Chondrocyte (in vitro differentiated cells): ENCODE measurements at regions not wholly inside any gene's neighbourhood (a gene's known extent, or its start where the extent isn't known, plus 50 kb on each side); places are given as distances from the start of the nearest gene placed in this dataset.

Source experiments
- DNase-seq: peaks from one replicate; pipeline ENCODE4 v3.0.0; 2021; ENCODE audit warnings: mixed read lengths, low spot score
- H3K27ac Mint-ChIP-seq: one replicate; pipeline ENCODE4 v1.8.0; 2021; ENCODE audit warnings: mild to moderate bottlenecking, moderate library complexity, mixed read lengths; ENCODE audit not compliant: unreplicated experiment
- H3K27me3 Mint-ChIP-seq: 2 replicates; pipeline ENCODE4 v1.8.0; 2021; ENCODE audit warnings: low read depth, mixed read lengths
- H3K36me3 Mint-ChIP-seq: 2 replicates; pipeline ENCODE4 v1.8.0; 2021; ENCODE audit warnings: low read depth, mixed read lengths
- H3K4me1 Mint-ChIP-seq: 2 replicates; pipeline ENCODE4 v1.8.0; 2021; ENCODE audit warnings: low read depth, mild to moderate bottlenecking, mixed read lengths
- H3K4me3 Mint-ChIP-seq: one replicate; pipeline ENCODE4 v1.8.0; 2021; ENCODE audit warnings: mild to moderate bottlenecking, moderate library complexity, mixed read lengths; ENCODE audit not compliant: unreplicated experiment
- H3K9me3 Mint-ChIP-seq: 2 replicates; pipeline ENCODE4 v1.8.0; 2021; ENCODE audit warnings: low read depth, mixed read lengths
- TF ChIP-seq, protein P1 (sequence below): fragments of 200-600 bp; sonication (generic); IDR thresholded peaks from 2 replicates; pipeline ENCODE4 v1.5.0; 2021; ENCODE audit warnings: antibody characterized with exemption, mild to moderate bottlenecking, moderate library complexity

DNA sequence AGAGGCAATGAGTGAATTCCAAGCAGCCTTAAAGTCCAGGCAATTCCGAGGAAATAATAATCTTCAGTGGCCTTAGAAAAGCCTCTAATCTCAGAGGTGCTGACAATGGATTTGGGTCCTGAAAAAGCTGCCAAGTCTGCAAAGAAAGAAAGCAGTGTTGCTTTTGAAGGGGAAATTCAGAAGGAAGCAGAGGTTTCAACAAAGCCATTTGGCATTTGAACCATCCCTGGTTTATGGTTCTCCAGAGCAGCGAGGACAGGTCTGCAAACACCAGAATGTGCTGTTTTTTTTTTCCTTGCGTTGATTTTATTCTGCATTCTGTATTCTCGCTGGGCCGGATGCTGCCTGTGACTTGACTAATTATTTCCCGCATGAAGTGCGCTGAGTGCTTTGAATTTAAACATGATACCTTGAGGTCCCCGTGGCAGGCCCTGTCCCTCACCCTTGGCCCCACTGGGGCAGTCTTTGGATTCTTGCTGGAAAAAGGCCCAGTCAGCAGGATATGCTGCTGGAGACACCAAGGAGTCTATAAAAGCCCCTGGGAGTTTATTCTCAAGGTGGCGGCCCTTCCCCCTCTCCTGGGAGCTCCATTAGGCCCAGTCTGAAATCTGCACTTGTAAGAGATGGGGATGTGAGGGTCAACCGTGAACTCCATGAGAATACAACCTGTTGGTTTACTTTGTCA, 338.3 kb downstream of the HAPSTR1 start:
- H3K27ac Mint-ChIP-seq: no peak overlapping the region
- H3K9me3 Mint-ChIP-seq: no peaks in the 10 kb centered on the region
- DNase-seq: no peak
- peaks cover 2% of the 10 kb centered on the region for H3K27me3 Mint-ChIP-seq
- no peaks in the 10 kb centered on the region for H3K4me1 Mint-ChIP-seq
- no peaks in the 10 kb centered on the region for H3K36me3 Mint-ChIP-seq
- no peak overlapping the region for H3K4me3 Mint-ChIP-seq
- TF ChIP-seq, protein P1, sequence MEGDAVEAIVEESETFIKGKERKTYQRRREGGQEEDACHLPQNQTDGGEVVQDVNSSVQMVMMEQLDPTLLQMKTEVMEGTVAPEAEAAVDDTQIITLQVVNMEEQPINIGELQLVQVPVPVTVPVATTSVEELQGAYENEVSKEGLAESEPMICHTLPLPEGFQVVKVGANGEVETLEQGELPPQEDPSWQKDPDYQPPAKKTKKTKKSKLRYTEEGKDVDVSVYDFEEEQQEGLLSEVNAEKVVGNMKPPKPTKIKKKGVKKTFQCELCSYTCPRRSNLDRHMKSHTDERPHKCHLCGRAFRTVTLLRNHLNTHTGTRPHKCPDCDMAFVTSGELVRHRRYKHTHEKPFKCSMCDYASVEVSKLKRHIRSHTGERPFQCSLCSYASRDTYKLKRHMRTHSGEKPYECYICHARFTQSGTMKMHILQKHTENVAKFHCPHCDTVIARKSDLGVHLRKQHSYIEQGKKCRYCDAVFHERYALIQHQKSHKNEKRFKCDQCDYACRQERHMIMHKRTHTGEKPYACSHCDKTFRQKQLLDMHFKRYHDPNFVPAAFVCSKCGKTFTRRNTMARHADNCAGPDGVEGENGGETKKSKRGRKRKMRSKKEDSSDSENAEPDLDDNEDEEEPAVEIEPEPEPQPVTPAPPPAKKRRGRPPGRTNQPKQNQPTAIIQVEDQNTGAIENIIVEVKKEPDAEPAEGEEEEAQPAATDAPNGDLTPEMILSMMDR: no peak

DNA sequence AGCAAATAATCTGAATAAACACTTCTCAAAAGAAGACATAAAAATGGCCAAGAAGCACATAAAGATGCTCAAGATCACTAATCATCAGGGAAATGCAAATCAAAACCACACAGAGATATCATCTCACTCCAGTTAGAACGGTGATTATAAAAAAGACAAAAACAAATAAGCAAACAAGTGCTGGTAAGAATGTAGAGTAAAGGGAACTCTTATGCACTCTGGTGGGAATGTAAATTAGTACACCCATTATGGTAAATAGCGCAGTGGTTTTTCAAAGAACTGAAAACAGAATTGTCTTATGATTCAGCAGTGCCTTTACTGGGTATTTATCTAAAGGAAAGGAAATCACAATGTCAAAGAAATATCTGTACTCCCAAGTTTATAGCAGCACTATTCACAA, 343.2 kb downstream of the HAPSTR1 start:
- no peaks in the 10 kb centered on the region for H3K9me3 Mint-ChIP-seq
- TF ChIP-seq, protein P1: no peak
- H3K36me3 Mint-ChIP-seq: no peaks in the 10 kb centered on the region
- peaks cover 2% of the 10 kb centered on the region for H3K27me3 Mint-ChIP-seq
- H3K27ac Mint-ChIP-seq: no peak overlapping the region
- H3K4me3 Mint-ChIP-seq: no peak overlapping the region
- no peaks in the 10 kb centered on the region for H3K4me1 Mint-ChIP-seq
- no peak for DNase-seq

DNA sequence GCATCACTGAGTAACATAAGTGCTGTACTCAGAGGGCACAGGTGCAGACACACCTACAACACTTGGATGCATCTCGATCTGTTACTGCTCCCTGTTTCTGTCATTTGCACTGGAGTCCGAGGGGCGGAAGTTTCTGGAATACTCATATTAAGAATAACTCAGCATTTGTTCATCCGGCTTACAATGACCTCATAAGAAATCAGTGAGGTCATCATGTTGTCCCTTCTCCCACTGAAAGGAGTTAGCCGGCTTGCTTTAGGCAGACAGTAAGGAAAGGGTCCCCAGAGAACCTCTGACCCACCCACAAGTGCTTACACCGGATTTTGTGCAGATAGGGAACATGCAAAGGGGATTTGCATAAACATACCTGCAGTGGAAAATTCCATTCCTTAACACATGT, 344.7 kb downstream of the HAPSTR1 start:
- no peaks in the 10 kb centered on the region for H3K4me1 Mint-ChIP-seq
- no peak for DNase-seq
- H3K4me3 Mint-ChIP-seq: no peak overlapping the region
- H3K27ac Mint-ChIP-seq: no peak overlapping the region
- H3K27me3 Mint-ChIP-seq: peaks cover 2% of the 10 kb centered on the region
- H3K9me3 Mint-ChIP-seq: no peaks in the 10 kb centered on the region
- TF ChIP-seq, protein P1: no peak
- no peaks in the 10 kb centered on the region for H3K36me3 Mint-ChIP-seq

DNA sequence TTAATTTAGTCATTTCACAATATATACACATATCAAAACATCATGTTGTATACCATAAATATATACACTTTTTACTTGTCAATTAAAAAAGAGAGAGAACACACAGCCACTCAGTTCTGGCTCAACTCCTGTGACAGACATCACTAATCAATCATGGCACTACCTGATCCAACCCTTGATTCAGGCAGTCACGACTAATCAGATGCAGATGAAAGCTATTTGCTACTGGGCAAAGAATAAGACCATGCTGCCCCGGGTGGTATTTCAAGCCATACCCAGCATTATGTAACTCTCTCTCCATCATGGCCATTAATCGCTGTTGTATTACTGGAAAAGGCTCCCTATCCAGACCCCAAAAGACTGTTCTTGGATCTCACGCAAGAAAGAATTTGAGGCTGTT, 345.7 kb downstream of the HAPSTR1 start:
- Mint-ChIP-seq H3K4me3 (no peak overlapping the region), H3K4me1 (no peaks in the 10 kb centered on the region), H3K36me3 (no peaks in the 10 kb centered on the region), H3K9me3 (no peaks in the 10 kb centered on the region), H3K27me3 (no peaks in the 10 kb centered on the region), H3K27ac (no peak overlapping the region)
- DNase-seq: no peak
- TF ChIP-seq, protein P1: no peak

DNA sequence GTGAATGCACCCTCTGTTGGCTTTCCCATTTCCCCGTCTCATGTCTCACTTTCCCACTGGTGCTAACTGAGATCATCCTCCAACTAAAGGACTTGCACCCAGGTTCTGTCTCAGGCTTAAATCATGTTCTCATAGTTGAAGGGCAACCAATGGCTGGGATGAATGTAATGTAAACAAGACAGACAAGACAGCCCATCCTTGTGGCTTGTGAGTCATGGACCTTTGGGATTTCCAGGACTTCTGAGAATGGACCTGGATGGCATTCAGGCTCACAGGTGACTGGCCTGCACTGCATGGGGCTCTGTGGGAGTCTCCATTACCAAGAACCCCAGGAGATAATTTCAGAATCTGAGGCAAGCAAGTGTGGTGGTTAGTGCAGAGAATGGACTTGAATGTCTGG, 347.5 kb downstream of the HAPSTR1 start:
- Mint-ChIP-seq H3K36me3 (no peaks in the 10 kb centered on the region), H3K4me3 (no peak overlapping the region), H3K4me1 (no peaks in the 10 kb centered on the region), H3K9me3 (no peaks in the 10 kb centered on the region), H3K27me3 (no peaks in the 10 kb centered on the region), H3K27ac (no peak overlapping the region)
- DNase-seq: no peak
- TF ChIP-seq, protein P1: no peak
